K562 (cell line): ENCODE measurements at regions not wholly inside any gene's neighbourhood (a gene's known extent, or its start where the extent isn't known, plus 50 kb on each side); places are given as distances from the start of the nearest gene placed in this dataset.

Source experiments
- IRF9 ChIP-seq: fragments of 450-650 bp; IDR thresholded peaks from 2 replicates; pipeline ENCODE4 v1.6.1; 2016; ENCODE audit warnings: missing biosample characterization, missing genetic modification characterization
- MCM3 ChIP-seq: fragments of 450-650 bp; IDR thresholded peaks from 2 replicates; pipeline ENCODE4 v1.6.1; 2016
- SMAD4 ChIP-seq: fragments of 250-450 bp; sonication (Bioruptor Pico); conservative IDR thresholded peaks from 2 replicates; pipeline ENCODE4 v1.8.0; 2021; ENCODE audit warnings: inconsistent platforms, mild to moderate bottlenecking, moderate library complexity
- SMARCA4 ChIP-seq: fragments of 450-650 bp; IDR thresholded peaks from 2 replicates; pipeline ENCODE4 v1.6.1; 2016
- ZBTB26 ChIP-seq: fragments of 450-650 bp; formaldehyde crosslinking; IDR thresholded peaks from 2 replicates; pipeline ENCODE4 v1.4.0; 2022; ENCODE audit warnings: missing genetic modification characterization
- ZNF24 ChIP-seq: fragments of 450-650 bp; IDR thresholded peaks from 2 replicates; pipeline ENCODE4 v1.6.1; 2016
- TF ChIP-seq, protein P1 (sequence below), 3 experiments: IDR thresholded peaks in 2 of 3; conservative IDR thresholded peaks in 1 of 3; 2 replicates each; pipeline ENCODE4 v1.5.1; 2011 to 2012; ENCODE audit warnings: low read length in 3 of 3, mild to moderate bottlenecking in 3 of 3, control low read depth in 2 of 3, improper control_type of control experiment in 1 of 3, inconsistent platforms in 1 of 3, low read depth in 1 of 3, mixed read lengths in 1 of 3, moderate library complexity in 1 of 3; ENCODE audit not compliant: insufficient read depth in 2 of 3

- TF ChIP-seq ZBTB26 (CRISPR knock-in tag) = no peak
- no peak for TF ChIP-seq MCM3
- no peak for TF ChIP-seq ZNF24
- TF ChIP-seq, protein P1, sequence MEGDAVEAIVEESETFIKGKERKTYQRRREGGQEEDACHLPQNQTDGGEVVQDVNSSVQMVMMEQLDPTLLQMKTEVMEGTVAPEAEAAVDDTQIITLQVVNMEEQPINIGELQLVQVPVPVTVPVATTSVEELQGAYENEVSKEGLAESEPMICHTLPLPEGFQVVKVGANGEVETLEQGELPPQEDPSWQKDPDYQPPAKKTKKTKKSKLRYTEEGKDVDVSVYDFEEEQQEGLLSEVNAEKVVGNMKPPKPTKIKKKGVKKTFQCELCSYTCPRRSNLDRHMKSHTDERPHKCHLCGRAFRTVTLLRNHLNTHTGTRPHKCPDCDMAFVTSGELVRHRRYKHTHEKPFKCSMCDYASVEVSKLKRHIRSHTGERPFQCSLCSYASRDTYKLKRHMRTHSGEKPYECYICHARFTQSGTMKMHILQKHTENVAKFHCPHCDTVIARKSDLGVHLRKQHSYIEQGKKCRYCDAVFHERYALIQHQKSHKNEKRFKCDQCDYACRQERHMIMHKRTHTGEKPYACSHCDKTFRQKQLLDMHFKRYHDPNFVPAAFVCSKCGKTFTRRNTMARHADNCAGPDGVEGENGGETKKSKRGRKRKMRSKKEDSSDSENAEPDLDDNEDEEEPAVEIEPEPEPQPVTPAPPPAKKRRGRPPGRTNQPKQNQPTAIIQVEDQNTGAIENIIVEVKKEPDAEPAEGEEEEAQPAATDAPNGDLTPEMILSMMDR (IDR thresholded peaks at IDR 0.05 in 2 of 3, conservative IDR thresholded peaks at IDR 0.05 in 1 of 3; ENCODE audit: insufficient read depth in 2 of 3, low read depth in 1 of 3, low read length in 3 of 3) = no peak
- TF ChIP-seq SMAD4 (CRISPR knock-in tag) = no peak
- no peak for TF ChIP-seq SMARCA4
- no peak for TF ChIP-seq IRF9 (tag)
Observed at GRCh38 chr11:45022294-45023064, 71.8 kb upstream of the TP53I11 start.
